Right lobe of liver (tissue), 6 donors: ENCODE measurements at regions not wholly inside any gene's neighbourhood (a gene's known extent, or its start where the extent isn't known, plus 50 kb on each side); places are given as distances from the start of the nearest gene placed in this dataset.

Source experiments
- ATAC-seq, 4 donors: fragments of 200-7000 bp; cut with Tn5 transposase; one replicate each; pipeline ENCODE4 v1.9.1; 2020; ENCODE audit warnings: mild to moderate bottlenecking in 4 of 4, moderate library complexity in 4 of 4
- DNase-seq, 3 donors: peaks; one replicate each; pipeline ENCODE4 v3.0.0-alpha.2; 2020
- H3K27ac ChIP-seq, 3 donors: fragments of 200-600 bp; one replicate each; pipeline ENCODE4 v1.8.0; 2022
- H3K27me3 ChIP-seq, 2 donors: fragments of 200-600 bp; one replicate each; pipeline ENCODE4 v1.8.0; 2022
- H3K36me3 ChIP-seq, 4 donors: fragments of 200-600 bp; sonication (generic) in 1 of 4; one replicate each; pipeline versions ENCODE4 v1.5.1 to v1.8.0; 2017 to 2022; ENCODE audit warnings: control low read depth in 1 of 4
- H3K4me1 ChIP-seq, 4 donors: fragments of 200-600 bp; sonication (generic) in 1 of 4; one replicate each; pipeline versions ENCODE4 v1.5.1 to v1.8.0; 2017 to 2022; ENCODE audit warnings: control low read depth in 1 of 4
- H3K4me3 ChIP-seq, 3 donors: fragments of 200-600 bp; one replicate each; pipeline ENCODE4 v1.8.0; 2022
- H3K9me3 ChIP-seq, 4 donors: fragments of 200-600 bp; sonication (generic) in 1 of 4; one replicate each; pipeline versions ENCODE4 v1.5.1 to v1.8.0; 2017 to 2022; ENCODE audit warnings: control low read depth in 1 of 4
- CTCF ChIP-seq, 4 donors: fragments of 200-600 bp in 3 of 4; fragments of 450-650 bp in 1 of 4; IDR thresholded peaks; one replicate each; pipeline versions ENCODE4 v1.5.1 to v1.8.0; 2016 to 2022; ENCODE audit warnings: antibody characterized with exemption in 4 of 4, mild to moderate bottlenecking in 2 of 4
- POLR2A ChIP-seq: fragments of 450-650 bp; IDR thresholded peaks from one replicate; pipeline ENCODE4 v1.6.1; 2017; ENCODE audit warnings: antibody characterized with exemption, mild to moderate bottlenecking
- WGBS: methylation state at CpG from one replicate; pipeline ENCODE4 v1.1.6; 2018; ENCODE audit warnings: low coverage, low lambda C conversion rate; ENCODE audit not compliant: insufficient coverage; ENCODE audit errors: missing lambda C conversion rate; 5-methylcytosine and 5-hydroxymethylcytosine counted together
- intact Hi-C, 2 donors: fragments of 100-400 bp; cut with DNase I; formaldehyde crosslinking; loops; one replicate each; pipeline versions ENCODE4 v1.11.2 to v1.14.1; 2022
- donor health status: DM: no; HTN: yes; CAD: no.
- donor health status: DM: no; HTN: no; CAD: no.
- donor health status: DM: no; HTN: no; CAD: no.
- donor health status: DM: no; HTN: yes; CAD: no.
- donor health status: DM: no; HTN: yes; CAD: no.

GRCh38 chr3:170737498-170738162, 132.4 kb downstream of the RPL22L1 start:
- intact Hi-C loops, result no loop called here
- 100% methylated on average over 3 of the region's 3 CpGs for WGBS
- no peak overlapping the region for H3K27ac ChIP-seq

GRCh38 chr3:170735821-170736220, 134.2 kb downstream of the RPL22L1 start:
- Histone ChIP-seq H3K36me3 (no peaks in the 10 kb centered on the region), H3K27ac (no peak overlapping the region), H3K9me3 (no peaks in the 10 kb centered on the region), H3K4me3 (no peak overlapping the region), H3K27me3 (no peaks in the 10 kb centered on the region), H3K4me1 (no peaks in the 10 kb centered on the region)
- ATAC-seq, result no peak
- intact Hi-C loops, result no loop called here
- 88% methylated on average over 2 of the region's 2 CpGs for WGBS
- DNase-seq, result no peak
- TF ChIP-seq CTCF (IDR thresholded peaks at IDR 0.05) (no peak), POLR2A (no peak)

More at GRCh38 chr3:170737498-170738162, 132.4 kb downstream of the RPL22L1 start:
- TF ChIP-seq CTCF (IDR thresholded peaks at IDR 0.05) (no peak), POLR2A (no peak)
- no peak for ATAC-seq
- DNase-seq, result no peak
- Histone ChIP-seq H3K9me3 (no peaks in the 10 kb centered on the region), H3K36me3 (no peaks in the 10 kb centered on the region), H3K4me1 (no peaks in the 10 kb centered on the region), H3K27me3 (no peaks in the 10 kb centered on the region), H3K4me3 (no peak overlapping the region)

- TF ChIP-seq POLR2A (no peak), CTCF (IDR thresholded peaks at IDR 0.05) (no peak)
- Histone ChIP-seq H3K27me3 (no peaks in the 10 kb centered on the region), H3K9me3 (no peaks in the 10 kb centered on the region), H3K4me3 (no peak overlapping the region), H3K4me1 (no peaks in the 10 kb centered on the region), H3K36me3 (no peaks in the 10 kb centered on the region), H3K27ac (no peak overlapping the region)
- 50% methylated on average over 1 of the region's 1 CpG for WGBS
- ATAC-seq (no peak), DNase-seq (no peak)
- intact Hi-C loops, result no loop called here
Observed at GRCh38 chr3:170734735-170735065, 135.3 kb downstream of the RPL22L1 start.

DNA sequence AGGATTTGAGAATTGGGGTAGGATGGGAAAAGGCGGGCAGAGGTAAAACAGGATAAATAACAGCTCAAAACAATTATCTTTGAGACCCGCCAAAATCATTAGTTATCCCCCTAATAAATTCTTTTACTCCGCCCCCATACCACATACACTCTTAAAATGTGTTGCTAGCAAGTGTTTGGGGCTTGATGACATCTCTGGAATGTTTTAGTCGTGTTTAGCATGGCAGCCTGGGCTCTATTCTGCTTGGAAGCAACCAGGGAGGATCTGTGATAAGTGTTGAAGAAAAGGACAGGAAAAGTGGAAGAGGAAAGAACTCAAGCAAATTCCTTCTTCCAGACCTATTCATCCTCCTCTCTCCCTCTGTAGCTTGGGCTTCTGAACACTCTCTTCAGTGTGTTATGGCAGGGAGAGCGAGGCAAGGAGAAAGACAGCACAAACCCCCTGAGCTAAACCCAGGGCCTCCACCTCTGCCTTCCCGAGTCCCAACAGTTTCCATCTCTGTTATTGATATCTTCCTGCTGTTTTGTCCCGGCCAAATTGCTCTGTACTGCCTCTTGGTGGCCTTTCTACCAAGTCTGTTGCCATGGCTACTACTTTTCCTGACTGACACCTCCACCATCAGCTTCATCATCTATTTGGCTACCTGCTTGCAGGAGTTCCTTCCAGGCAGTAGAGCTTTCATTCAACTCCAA, 135.8 kb downstream of the RPL22L1 start:
- no peak for ATAC-seq

More for the DNA sequence above, 135.8 kb downstream of the RPL22L1 start:
- Histone ChIP-seq H3K36me3 (no peaks in the 10 kb centered on the region), H3K9me3 (no peaks in the 10 kb centered on the region), H3K4me3 (no peak overlapping the region), H3K4me1 (no peaks in the 10 kb centered on the region), H3K27ac (no peak overlapping the region), H3K27me3 (no peaks in the 10 kb centered on the region)
- no peak for TF ChIP-seq POLR2A
- no peak for TF ChIP-seq CTCF (IDR thresholded peaks at IDR 0.05)
- 74% methylated on average over 7 of the region's 7 CpGs for WGBS
- intact Hi-C loops, result no loop called here
- DNase-seq, result no peak
